PC-3 (cell line): ENCODE measurements at regions not wholly inside any gene's neighbourhood (a gene's known extent, or its start where the extent isn't known, plus 50 kb on each side); places are given as distances from the start of the nearest gene placed in this dataset.

ENCODE experiments used
- ATAC-seq: fragments of 200-7000 bp; cut with Tn5 transposase; 2 replicates; pipeline ENCODE4 v1.9.1; 2020; ENCODE audit warnings: mild to moderate bottlenecking, moderate library complexity
- BruUV-seq: library from RNA; stranded (reverse); fragments of 400-500 nt; replicated peaks from 2 replicates; lab custom pipeline; 2021; lab: Mats Ljungman, UMichigan
- CTCF ChIA-PET: fragments of 300-600 bp; sonication (Branson Sonifier 250); formaldehyde crosslinking; loops from one replicate; lab custom pipeline; 2022; ENCODE audit warnings: antibody characterized with exemption; lab: Charles Lee
- POLR2A ChIA-PET: fragments of 300-600 bp; sonication (Branson Sonifier 250); formaldehyde crosslinking; loops from one replicate; lab custom pipeline; 2022; ENCODE audit warnings: antibody characterized with exemption; ENCODE audit not compliant: unreplicated experiment; lab: Charles Lee
- DNase-seq: peaks from one replicate; pipeline ENCODE4 v3.0.0-alpha.2; 2015
- H2AFZ ChIP-seq: fragments of 300-600 bp; sonication (generic); 2 replicates; pipeline ENCODE4 v1.6.0; 2016; ENCODE audit warnings: antibody characterized with exemption, low read length
- H3F3A ChIP-seq: fragments of 300-600 bp; sonication (generic); one replicate; pipeline ENCODE4 v1.6.0; 2017; ENCODE audit warnings: antibody characterized with exemption, low read length, control low read depth, mild to moderate bottlenecking; ENCODE audit not compliant: unreplicated experiment
- H3K27ac ChIP-seq: fragments of 300-600 bp; sonication (generic); 2 replicates; pipeline ENCODE4 v1.5.1; 2016; ENCODE audit warnings: mild to moderate bottlenecking, low read length
- H3K27me3 ChIP-seq: fragments of 300-600 bp; sonication (generic); 2 replicates; pipeline ENCODE4 v1.6.1; 2016; ENCODE audit warnings: low read length, mixed read lengths
- H3K36me3 ChIP-seq: fragments of 300-600 bp; sonication (generic); 2 replicates; pipeline ENCODE4 v1.6.1; 2016; ENCODE audit warnings: low read depth, mixed run types, low read length, mixed read lengths
- H3K4me1 ChIP-seq: fragments of 300-600 bp; sonication (generic); 2 replicates; pipeline ENCODE4 v1.5.1; 2016; ENCODE audit warnings: low read length; ENCODE audit not compliant: insufficient read depth
- H3K4me2 ChIP-seq: fragments of 300-600 bp; sonication (generic); 2 replicates; pipeline ENCODE4 v1.6.0; 2016; ENCODE audit warnings: low read length
- H3K4me3 ChIP-seq: fragments of 300-600 bp; sonication (generic); 2 replicates; pipeline ENCODE4 v1.5.1; 2016; ENCODE audit warnings: mild to moderate bottlenecking, low read length, mixed read lengths
- H3K79me2 ChIP-seq: fragments of 300-600 bp; sonication (generic); 2 replicates; pipeline ENCODE4 v1.6.1; 2017; ENCODE audit warnings: low read length, mixed read lengths
- H3K9ac ChIP-seq: fragments of 300-600 bp; sonication (generic); 2 replicates; pipeline ENCODE4 v1.6.0; 2016; ENCODE audit warnings: mild to moderate bottlenecking, low read length
- H3K9me2 ChIP-seq: fragments of 300-600 bp; sonication (generic); replicated peaks from 2 replicates; pipeline ENCODE4 v1.6.1; 2016; ENCODE audit warnings: mixed run types, low read length, mixed read lengths
- H3K9me3 ChIP-seq: fragments of 300-600 bp; sonication (generic); 2 replicates; pipeline ENCODE4 v1.6.1; 2016; ENCODE audit warnings: low read length, mixed read lengths
- H4K20me1 ChIP-seq: fragments of 300-600 bp; sonication (generic); 2 replicates; pipeline ENCODE4 v1.6.1; 2016; ENCODE audit warnings: low read length, mixed read lengths
- EZH2 ChIP-seq: fragments of 300-600 bp; sonication (generic); IDR thresholded peaks from one replicate; pipeline ENCODE4 v1.6.1; 2017; ENCODE audit warnings: antibody characterized with exemption, mild to moderate bottlenecking, low read length; ENCODE audit not compliant: unreplicated experiment
- EZH2phosphoT487 ChIP-seq: fragments of 300-600 bp; sonication (generic); IDR thresholded peaks from 2 replicates; pipeline ENCODE4 v1.6.1; 2018; ENCODE audit warnings: mild to moderate bottlenecking, antibody characterized with exemption, low read length, borderline replicate concordance
- intact Hi-C: fragments of 100-400 bp; cut with micrococcal nuclease; formaldehyde crosslinking; loops from 2 replicates; pipeline ENCODE4 v1.9.0; 2023
- TF ChIP-seq, protein P1 (sequence below): fragments of 300-600 bp; sonication (generic); conservative IDR thresholded peaks from 2 replicates; pipeline ENCODE4 v1.5.1; 2017; ENCODE audit warnings: antibody characterized with exemption, low read depth, mild to moderate bottlenecking, low read length

DNA sequence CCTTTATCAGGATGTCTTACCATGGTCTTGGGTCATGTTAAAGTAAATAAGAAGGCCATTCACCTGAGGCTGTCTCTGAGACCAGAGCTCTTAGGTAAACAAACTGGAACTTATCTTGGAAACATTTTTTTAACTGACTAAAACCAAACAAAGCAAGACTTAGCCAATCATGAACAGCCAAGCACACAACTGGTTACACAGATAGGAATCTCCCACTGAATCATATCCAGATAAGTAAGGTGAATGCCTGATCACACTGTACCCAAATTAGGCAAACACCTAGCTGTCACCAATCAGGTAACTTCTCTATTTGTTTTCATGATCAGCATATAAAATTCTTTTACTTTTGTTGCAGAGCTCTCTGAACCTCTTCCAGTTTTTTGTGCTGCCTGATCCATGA, 205.4 kb downstream of the CNTN3 start:
- Histone ChIP-seq H3K27me3 (no peaks in the 10 kb centered on the region), H3K36me3 (no peaks in the 10 kb centered on the region), H3K4me2 (no peak overlapping the region), H3F3A (no peaks in the 10 kb centered on the region), H3K79me2 (no peaks in the 10 kb centered on the region), H3K27ac (no peak overlapping the region), H3K9me3 (peaks cover 63% of the 10 kb centered on the region), H4K20me1 (no peaks in the 10 kb centered on the region), H3K4me3 (no peak overlapping the region), H3K9ac (no peak overlapping the region), H2AFZ (no peak overlapping the region), H3K9me2 (no peaks in the 10 kb centered on the region), H3K4me1 (no peaks in the 10 kb centered on the region)
- no TSS peak for BruUV-seq
- CTCF ChIA-PET: no interaction called here
- DNase-seq (no peak), ATAC-seq (no peak)
- POLR2A ChIA-PET: interaction anchor here (0.6 kb wide), 1 partner anchor 429 kb away, joined by 4 read pairs; no protein-coding TSS in a partner anchor
- intact Hi-C loops: no loop called here
- no peak for TF ChIP-seq EZH2phosphoT487
- no peak for TF ChIP-seq EZH2
- TF ChIP-seq, protein P1, sequence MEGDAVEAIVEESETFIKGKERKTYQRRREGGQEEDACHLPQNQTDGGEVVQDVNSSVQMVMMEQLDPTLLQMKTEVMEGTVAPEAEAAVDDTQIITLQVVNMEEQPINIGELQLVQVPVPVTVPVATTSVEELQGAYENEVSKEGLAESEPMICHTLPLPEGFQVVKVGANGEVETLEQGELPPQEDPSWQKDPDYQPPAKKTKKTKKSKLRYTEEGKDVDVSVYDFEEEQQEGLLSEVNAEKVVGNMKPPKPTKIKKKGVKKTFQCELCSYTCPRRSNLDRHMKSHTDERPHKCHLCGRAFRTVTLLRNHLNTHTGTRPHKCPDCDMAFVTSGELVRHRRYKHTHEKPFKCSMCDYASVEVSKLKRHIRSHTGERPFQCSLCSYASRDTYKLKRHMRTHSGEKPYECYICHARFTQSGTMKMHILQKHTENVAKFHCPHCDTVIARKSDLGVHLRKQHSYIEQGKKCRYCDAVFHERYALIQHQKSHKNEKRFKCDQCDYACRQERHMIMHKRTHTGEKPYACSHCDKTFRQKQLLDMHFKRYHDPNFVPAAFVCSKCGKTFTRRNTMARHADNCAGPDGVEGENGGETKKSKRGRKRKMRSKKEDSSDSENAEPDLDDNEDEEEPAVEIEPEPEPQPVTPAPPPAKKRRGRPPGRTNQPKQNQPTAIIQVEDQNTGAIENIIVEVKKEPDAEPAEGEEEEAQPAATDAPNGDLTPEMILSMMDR: no peak

DNA sequence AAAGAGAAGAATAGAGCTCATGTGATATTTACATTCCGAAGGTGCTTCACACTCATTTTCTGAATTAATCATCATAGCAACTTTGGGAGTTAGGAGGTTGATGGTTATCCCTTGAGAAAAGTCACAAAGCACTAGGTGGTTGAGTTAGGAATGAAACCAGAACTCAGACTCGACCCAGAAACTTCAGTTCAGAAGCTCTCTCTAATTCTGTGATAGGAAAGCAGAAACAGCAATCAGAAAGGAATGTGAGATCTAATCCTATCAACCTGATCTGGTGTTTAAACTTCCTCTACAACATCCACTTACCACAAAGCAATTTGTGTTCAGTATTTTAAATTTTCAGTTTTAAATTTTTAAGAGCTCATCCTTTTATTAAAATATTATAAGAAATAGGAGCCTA, 211.2 kb downstream of the CNTN3 start:
- no peak overlapping the region for H3K4me3 ChIP-seq
- ChIA-PET POLR2A (no interaction called here), CTCF (no interaction called here)
- H3K79me2 ChIP-seq: no peaks in the 10 kb centered on the region
- no peak overlapping the region for H2AFZ ChIP-seq
- H3K4me2 ChIP-seq: no peak overlapping the region
- H3K9ac ChIP-seq: no peak overlapping the region
- H3K36me3 ChIP-seq: no peaks in the 10 kb centered on the region
- no peaks in the 10 kb centered on the region for H3K9me2 ChIP-seq
- ATAC-seq (no peak), DNase-seq (no peak)
- TF ChIP-seq EZH2phosphoT487: no peak
- TF ChIP-seq, protein P1: no peak
- no peak for TF ChIP-seq EZH2
- no peaks in the 10 kb centered on the region for H3F3A ChIP-seq
- no peaks in the 10 kb centered on the region for H3K4me1 ChIP-seq
- no peaks in the 10 kb centered on the region for H4K20me1 ChIP-seq
- no TSS peak for BruUV-seq
- H3K27me3 ChIP-seq: no peaks in the 10 kb centered on the region
- no peak overlapping the region for H3K27ac ChIP-seq
- H3K9me3 ChIP-seq: peaks cover 43% of the 10 kb centered on the region
- intact Hi-C loops: no loop called here

DNA sequence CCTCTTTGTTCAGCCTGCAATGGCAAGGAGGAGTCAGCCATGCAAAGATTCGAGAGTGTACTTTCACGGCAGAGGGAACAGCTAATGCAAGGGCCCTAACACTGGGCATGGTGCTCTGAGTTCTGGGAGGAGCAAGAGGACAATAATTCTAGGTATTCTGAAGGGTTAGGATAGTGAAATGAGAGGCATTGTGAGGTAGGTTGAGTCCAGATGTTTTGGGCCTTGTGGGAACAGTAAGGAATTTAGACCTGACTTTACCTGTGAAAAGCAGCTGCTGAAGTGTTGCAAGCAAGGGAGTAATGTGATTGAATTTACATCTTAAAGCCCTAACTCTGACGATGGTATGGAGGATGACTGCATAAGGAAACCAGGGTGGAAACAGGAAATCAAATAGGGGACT, 211.6 kb downstream of the CNTN3 start:
- DNase-seq: no peak
- CTCF ChIA-PET: no interaction called here
- TF ChIP-seq EZH2: no peak
- TF ChIP-seq, protein P1: no peak
- no peak for TF ChIP-seq EZH2phosphoT487
- Histone ChIP-seq H3F3A (no peaks in the 10 kb centered on the region), H3K9me2 (no peaks in the 10 kb centered on the region), H3K9ac (no peak overlapping the region), H4K20me1 (no peaks in the 10 kb centered on the region), H3K4me3 (no peak overlapping the region), H3K79me2 (no peaks in the 10 kb centered on the region), H3K9me3 (peaks cover 41% of the 10 kb centered on the region), H3K4me1 (no peaks in the 10 kb centered on the region), H3K4me2 (no peak overlapping the region), H3K27ac (no peak overlapping the region), H3K36me3 (no peaks in the 10 kb centered on the region), H3K27me3 (no peaks in the 10 kb centered on the region), H2AFZ (no peak overlapping the region)
- no TSS peak for BruUV-seq
- POLR2A ChIA-PET: no interaction called here
- no peak for ATAC-seq
- intact Hi-C loops: no loop called here
